ENCODE measurements at regions not wholly inside any gene's neighbourhood (a gene's known extent, or its start where the extent isn't known, plus 50 kb on each side); places are given as distances from the start of the nearest gene placed in this dataset.

DNA sequence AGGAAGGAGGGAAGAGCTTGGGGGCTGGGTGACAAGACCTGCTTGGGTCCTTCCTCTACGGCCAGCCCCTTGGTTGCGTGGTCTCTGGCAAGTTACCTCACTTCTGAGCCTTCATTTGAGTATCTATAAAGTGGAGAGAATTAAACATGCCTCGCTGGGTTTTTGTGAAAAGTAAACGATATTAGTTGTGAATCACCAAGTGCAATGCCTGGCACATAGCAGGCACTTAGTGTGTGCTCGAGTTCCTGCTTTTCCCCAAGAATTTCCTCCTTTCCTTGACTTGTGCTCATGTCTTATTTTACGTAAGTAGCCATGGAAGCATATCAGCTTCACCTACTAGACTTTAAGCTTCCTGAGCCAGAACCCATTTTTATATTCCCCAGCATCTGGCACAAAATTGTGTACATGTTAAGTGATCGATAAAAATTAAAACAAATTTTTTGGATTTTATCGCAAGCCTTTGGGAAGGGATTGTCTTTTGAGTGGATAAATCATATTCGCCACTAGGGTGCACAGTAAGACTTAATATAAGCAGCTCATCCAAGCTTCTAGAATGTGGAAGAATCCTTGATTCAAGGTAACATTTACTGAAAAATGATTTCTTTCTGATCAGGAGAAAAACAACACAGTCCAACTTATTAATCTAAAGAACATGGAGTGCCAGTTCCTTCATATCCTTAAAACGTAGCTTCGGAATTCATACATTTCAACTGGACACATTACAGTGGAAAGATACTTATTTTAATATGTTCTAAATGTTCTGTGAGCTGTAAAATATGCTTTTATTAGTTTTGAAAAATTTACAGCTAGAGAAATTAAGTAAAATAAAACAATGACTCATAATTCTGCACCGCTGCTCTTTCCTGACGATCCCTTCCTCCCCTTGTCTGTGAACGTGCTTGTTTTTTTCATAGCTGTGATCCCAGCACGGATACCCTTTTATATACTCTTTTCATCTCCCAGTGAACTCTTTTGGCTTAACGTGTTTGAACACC, 62.0 kb downstream of the SLC25A47 start:
- peaks cover 14% of the 10 kb centered on the region for H3K4me1 Mint-ChIP-seq (ENCODE audit: low read depth)
- H3K27me3 Mint-ChIP-seq: no peaks in the 10 kb centered on the region
- H3K4me3 Mint-ChIP-seq: no peak overlapping the region
- ATAC-seq: no peak
- intact Hi-C loops (cut with micrococcal nuclease): no loop called here
- POLR2A ChIA-PET: interaction anchor here (1.0 kb wide), 1 partner anchor 10 kb away, joined by 3 read pairs; a partner anchor contains a TSS
- DNase-seq: no peak
- H3K9me3 Mint-ChIP-seq: no peaks in the 10 kb centered on the region
- no peak overlapping the region for H3K27ac Mint-ChIP-seq
- CTCF ChIA-PET: interaction anchor here (0.9 to 9.2 kb wide), 28 partner anchors 9 to 295 kb away, joined by 3 to 145 read pairs (median 4); no protein-coding TSS in a partner anchor
- TF ChIP-seq CTCF (IDR thresholded peaks at IDR 0.05): peak; percentile 33
- H3K36me3 Mint-ChIP-seq (ENCODE audit: low read depth): no peaks in the 10 kb centered on the region

- intact Hi-C loops (cut with micrococcal nuclease): no loop called here
These were observed 63.0 kb downstream of the SLC25A47 start for GRCh38 chr14:100386121-100386520.

DNA sequence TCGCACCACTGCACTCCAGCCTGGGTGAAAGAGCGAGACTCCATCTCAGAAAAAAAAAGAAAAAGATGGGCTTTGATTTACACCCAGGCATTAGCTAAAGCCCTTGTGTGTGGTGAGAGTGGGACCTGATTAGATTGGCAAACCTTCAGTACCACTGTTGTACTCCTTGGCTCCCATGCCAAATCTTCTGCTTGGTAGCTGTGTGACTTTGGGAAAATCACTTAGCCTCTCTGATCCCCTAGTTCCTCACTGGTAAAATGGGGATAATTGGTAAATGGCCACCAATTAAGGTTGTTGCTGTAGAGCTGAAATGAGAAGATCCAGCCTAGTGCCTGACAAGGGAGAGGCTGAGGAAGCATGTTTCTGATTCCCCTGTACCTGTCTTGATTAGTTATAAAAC, 63.7 kb downstream of the SLC25A47 start:
- no peaks in the 10 kb centered on the region for H3K36me3 Mint-ChIP-seq (ENCODE audit: low read depth)
- CTCF ChIA-PET: interaction anchor here (0.6 to 9.2 kb wide), 5 partner anchors 9 to 321 kb away, joined by 3 to 145 read pairs (median 6); no protein-coding TSS in a partner anchor
- POLR2A ChIA-PET: no interaction called here
- intact Hi-C loops (cut with micrococcal nuclease): no loop called here
- no peak for TF ChIP-seq CTCF (IDR thresholded peaks at IDR 0.05)
- no peak overlapping the region for H3K27ac Mint-ChIP-seq
- no peaks in the 10 kb centered on the region for H3K9me3 Mint-ChIP-seq
- DNase-seq (no peak), ATAC-seq (no peak)
- no peaks in the 10 kb centered on the region for H3K27me3 Mint-ChIP-seq
- no peak overlapping the region for H3K4me3 Mint-ChIP-seq
- H3K4me1 Mint-ChIP-seq (ENCODE audit: low read depth): peaks cover 14% of the 10 kb centered on the region

More at GRCh38 chr14:100386121-100386520, 63.0 kb downstream of the SLC25A47 start:
- Mint-ChIP-seq H3K27me3 (no peaks in the 10 kb centered on the region), H3K4me3 (no peak overlapping the region), H3K27ac (no peak overlapping the region), H3K36me3 (ENCODE audit: low read depth) (no peaks in the 10 kb centered on the region), H3K9me3 (no peaks in the 10 kb centered on the region), H3K4me1 (ENCODE audit: low read depth) (peaks cover 14% of the 10 kb centered on the region)
- CTCF ChIA-PET: interaction anchor here (0.9 to 9.2 kb wide), 14 partner anchors 8 to 277 kb away, joined by 3 to 145 read pairs (median 4); no protein-coding TSS in a partner anchor
- ATAC-seq (no peak), DNase-seq (no peak)
- no peak for TF ChIP-seq CTCF (IDR thresholded peaks at IDR 0.05)
- POLR2A ChIA-PET: interaction anchor here (1.0 kb wide), 1 partner anchor 11 kb away, joined by 3 read pairs; a partner anchor contains a TSS

GRCh38 chr14:100387450-100387849, 64.3 kb downstream of the SLC25A47 start:
- DNase-seq (no peak), ATAC-seq (no peak)
- no peaks in the 10 kb centered on the region for H3K27me3 Mint-ChIP-seq
- no peak for TF ChIP-seq CTCF (IDR thresholded peaks at IDR 0.05)
- intact Hi-C loops (cut with micrococcal nuclease): no loop called here
- no peaks in the 10 kb centered on the region for H3K36me3 Mint-ChIP-seq (ENCODE audit: low read depth)
- ChIA-PET CTCF (interaction anchor here (0.6 to 9.2 kb wide), 5 partner anchors 10 to 321 kb away, joined by 3 to 145 read pairs (median 6); no protein-coding TSS in a partner anchor), POLR2A (no interaction called here)
- no peak overlapping the region for H3K4me3 Mint-ChIP-seq
- H3K9me3 Mint-ChIP-seq: no peaks in the 10 kb centered on the region
- peaks cover 14% of the 10 kb centered on the region for H3K4me1 Mint-ChIP-seq (ENCODE audit: low read depth)
- no peak overlapping the region for H3K27ac Mint-ChIP-seq
